HL-60 (cell line): ENCODE measurements at regions not wholly inside any gene's neighbourhood (a gene's known extent, or its start where the extent isn't known, plus 50 kb on each side); places are given as distances from the start of the nearest gene placed in this dataset.

Source experiments
- DNase-seq, 2 experiments: peaks; one replicate each; pipeline ENCODE4 v3.0.0-alpha.2; 2010 to 2020; ENCODE audit warnings: low read depth in 1 of 2, low spot score in 1 of 2
- H3K27ac ChIP-seq: fragments of 250-450 bp; sonication (Bioruptor Pico); replicated peaks from 2 replicates; pipeline ENCODE4 v1.5.1; 2020; ENCODE audit warnings: mild to moderate bottlenecking, moderate library complexity
- H3K27me3 ChIP-seq: fragments of 250-450 bp; sonication (Bioruptor Pico); 2 replicates; pipeline ENCODE4 v1.5.1; 2021; ENCODE audit warnings: mild to moderate bottlenecking, moderate library complexity; ENCODE audit not compliant: insufficient read depth, poor library complexity, severe bottlenecking
- H3K4me3 ChIP-seq: replicated peaks from 2 replicates; pipeline ENCODE4 v1.5.1; 2011; ENCODE audit warnings: mild to moderate bottlenecking, control low read depth, low read length; ENCODE audit not compliant: insufficient read depth
- CTCF ChIP-seq: IDR thresholded peaks from one replicate; pipeline ENCODE4 v1.5.1; 2011; ENCODE audit warnings: low read length, control low read depth, inconsistent platforms; ENCODE audit not compliant: insufficient read depth
- GABPA ChIP-seq: IDR thresholded peaks from 2 replicates; pipeline ENCODE4 v1.6.1; 2012; ENCODE audit warnings: low read depth
- POLR2AphosphoS5 ChIP-seq: IDR thresholded peaks from 2 replicates; pipeline ENCODE4 v1.6.1; 2012; ENCODE audit warnings: low read depth
- REST ChIP-seq: IDR thresholded peaks from 2 replicates; pipeline ENCODE4 v1.6.1; 2012; ENCODE audit warnings: low read depth; ENCODE audit not compliant: insufficient replicate concordance
- SPI1 ChIP-seq: IDR thresholded peaks from 2 replicates; pipeline ENCODE4 v1.6.1; 2012; ENCODE audit warnings: low read depth, mild to moderate bottlenecking, borderline replicate concordance

GRCh38 chr10:21402606-21403083 lies 122.8 kb downstream of the SKIDA1 start:
- H3K4me3 ChIP-seq, result no peak overlapping the region
- TF ChIP-seq POLR2AphosphoS5 (no peak), CTCF (no peak), GABPA (no peak), SPI1 (no peak), REST (no peak)
- H3K27ac ChIP-seq, result no peak overlapping the region
- DNase-seq, result no peak
- H3K27me3 ChIP-seq, result no peaks in the 10 kb centered on the region

GRCh38 chr10:21401196-21401595 lies 124.3 kb downstream of the SKIDA1 start:
- TF ChIP-seq POLR2AphosphoS5 (no peak), SPI1 (no peak), REST (no peak), GABPA (no peak), CTCF (no peak)
- H3K4me3 ChIP-seq, result no peak overlapping the region
- no peak for DNase-seq
- H3K27ac ChIP-seq, result no peak overlapping the region
- H3K27me3 ChIP-seq, result no peaks in the 10 kb centered on the region

GRCh38 chr10:21399392-21400035 lies 126.0 kb downstream of the SKIDA1 start:
- H3K4me3 ChIP-seq, result no peak overlapping the region
- TF ChIP-seq SPI1 (no peak), REST (no peak), GABPA (no peak), POLR2AphosphoS5 (no peak), CTCF (no peak)
- no peak overlapping the region for H3K27ac ChIP-seq
- no peaks in the 10 kb centered on the region for H3K27me3 ChIP-seq
- DNase-seq, result no peak
